Esophagus muscularis mucosa (tissue), 3 donors: ENCODE measurements at regions not wholly inside any gene's neighbourhood (a gene's known extent, or its start where the extent isn't known, plus 50 kb on each side); places are given as distances from the start of the nearest gene placed in this dataset.

Experiments
- POLR2A ChIP-seq: fragments of 450-650 bp; IDR thresholded peaks from one replicate; pipeline ENCODE4 v1.6.1; 2017; ENCODE audit warnings: antibody characterized with exemption, moderate library complexity, mild to moderate bottlenecking, low read depth
- TF ChIP-seq, protein P1 (sequence below), 3 experiments: fragments of 200-600 bp in 2 of 3; fragments of 450-650 bp in 1 of 3; sonication (generic) in 2 of 3; IDR thresholded peaks; one replicate each; pipeline ENCODE4 v1.5.1; 2017 to 2019; ENCODE audit warnings: antibody characterized with exemption in 3 of 3, mild to moderate bottlenecking in 2 of 3, moderate library complexity in 1 of 3

DNA sequence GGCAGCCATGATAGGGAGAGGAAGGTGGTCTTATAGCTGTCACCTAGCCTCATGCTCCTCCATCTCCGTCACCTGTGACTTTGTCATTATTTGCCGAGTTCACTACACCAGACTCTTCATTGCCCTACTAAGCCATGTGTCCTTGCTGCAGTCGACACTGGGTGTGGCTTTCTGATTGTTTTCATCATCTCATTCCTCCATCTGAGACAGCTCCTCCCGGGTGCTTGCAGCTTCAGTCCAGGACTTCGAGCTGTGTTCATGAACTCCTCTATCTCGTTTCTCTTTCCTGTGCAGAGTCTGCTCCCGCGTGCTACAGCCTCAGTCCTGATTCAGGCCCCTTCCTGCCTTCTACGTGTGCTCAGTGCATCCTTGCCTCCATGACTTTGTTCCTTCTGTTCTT lies 295.1 kb upstream of the TNP1 start:
- TF ChIP-seq, protein P1, sequence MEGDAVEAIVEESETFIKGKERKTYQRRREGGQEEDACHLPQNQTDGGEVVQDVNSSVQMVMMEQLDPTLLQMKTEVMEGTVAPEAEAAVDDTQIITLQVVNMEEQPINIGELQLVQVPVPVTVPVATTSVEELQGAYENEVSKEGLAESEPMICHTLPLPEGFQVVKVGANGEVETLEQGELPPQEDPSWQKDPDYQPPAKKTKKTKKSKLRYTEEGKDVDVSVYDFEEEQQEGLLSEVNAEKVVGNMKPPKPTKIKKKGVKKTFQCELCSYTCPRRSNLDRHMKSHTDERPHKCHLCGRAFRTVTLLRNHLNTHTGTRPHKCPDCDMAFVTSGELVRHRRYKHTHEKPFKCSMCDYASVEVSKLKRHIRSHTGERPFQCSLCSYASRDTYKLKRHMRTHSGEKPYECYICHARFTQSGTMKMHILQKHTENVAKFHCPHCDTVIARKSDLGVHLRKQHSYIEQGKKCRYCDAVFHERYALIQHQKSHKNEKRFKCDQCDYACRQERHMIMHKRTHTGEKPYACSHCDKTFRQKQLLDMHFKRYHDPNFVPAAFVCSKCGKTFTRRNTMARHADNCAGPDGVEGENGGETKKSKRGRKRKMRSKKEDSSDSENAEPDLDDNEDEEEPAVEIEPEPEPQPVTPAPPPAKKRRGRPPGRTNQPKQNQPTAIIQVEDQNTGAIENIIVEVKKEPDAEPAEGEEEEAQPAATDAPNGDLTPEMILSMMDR (IDR thresholded peaks at IDR 0.05) = no peak
- no peak for TF ChIP-seq POLR2A
